ENCODE measurements at regions not wholly inside any gene's neighbourhood (a gene's known extent, or its start where the extent isn't known, plus 50 kb on each side); places are given as distances from the start of the nearest gene placed in this dataset.

DNA sequence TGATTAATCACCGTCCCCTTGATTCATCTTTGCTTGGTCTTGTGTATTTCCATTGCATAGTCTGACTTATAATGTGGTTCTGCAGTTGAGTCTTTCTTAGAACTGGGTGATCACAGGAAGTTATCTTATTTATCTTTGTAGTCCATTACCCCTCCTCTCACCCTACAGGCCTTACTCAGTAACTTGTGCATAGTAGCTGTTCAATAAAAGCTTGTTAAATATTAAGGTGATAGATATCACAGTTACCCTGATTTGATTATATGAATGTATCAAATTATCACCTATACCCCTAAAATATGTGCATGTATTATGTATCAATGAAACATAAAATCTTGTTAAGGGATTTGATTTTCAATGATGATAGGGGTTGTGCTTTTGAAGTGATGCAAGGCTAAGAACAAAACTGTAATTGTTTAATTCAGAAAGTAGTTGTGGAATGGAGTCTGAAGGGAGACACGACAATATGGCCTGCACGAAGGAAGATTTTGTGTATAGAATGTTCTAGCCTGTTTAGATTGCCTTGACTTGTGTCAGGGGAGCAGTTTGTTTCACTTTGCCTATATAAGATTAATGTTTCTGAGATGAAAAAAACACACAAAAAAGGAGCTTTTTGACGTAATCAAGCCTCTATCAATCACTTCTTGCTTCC is 132.4 kb upstream of the LIMCH1 start:
- TF ChIP-seq, protein P1, sequence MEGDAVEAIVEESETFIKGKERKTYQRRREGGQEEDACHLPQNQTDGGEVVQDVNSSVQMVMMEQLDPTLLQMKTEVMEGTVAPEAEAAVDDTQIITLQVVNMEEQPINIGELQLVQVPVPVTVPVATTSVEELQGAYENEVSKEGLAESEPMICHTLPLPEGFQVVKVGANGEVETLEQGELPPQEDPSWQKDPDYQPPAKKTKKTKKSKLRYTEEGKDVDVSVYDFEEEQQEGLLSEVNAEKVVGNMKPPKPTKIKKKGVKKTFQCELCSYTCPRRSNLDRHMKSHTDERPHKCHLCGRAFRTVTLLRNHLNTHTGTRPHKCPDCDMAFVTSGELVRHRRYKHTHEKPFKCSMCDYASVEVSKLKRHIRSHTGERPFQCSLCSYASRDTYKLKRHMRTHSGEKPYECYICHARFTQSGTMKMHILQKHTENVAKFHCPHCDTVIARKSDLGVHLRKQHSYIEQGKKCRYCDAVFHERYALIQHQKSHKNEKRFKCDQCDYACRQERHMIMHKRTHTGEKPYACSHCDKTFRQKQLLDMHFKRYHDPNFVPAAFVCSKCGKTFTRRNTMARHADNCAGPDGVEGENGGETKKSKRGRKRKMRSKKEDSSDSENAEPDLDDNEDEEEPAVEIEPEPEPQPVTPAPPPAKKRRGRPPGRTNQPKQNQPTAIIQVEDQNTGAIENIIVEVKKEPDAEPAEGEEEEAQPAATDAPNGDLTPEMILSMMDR (conservative IDR thresholded peaks at IDR 0.05; ENCODE audit: low read length): no peak
- no peak for TF ChIP-seq EZH2phosphoT487 (IDR thresholded peaks at IDR 0.05; ENCODE audit: borderline replicate concordance, low read depth, low read length)

All from OCI-LY7 (cell line).